IMR-90 (cell line): ENCODE measurements at regions not wholly inside any gene's neighbourhood (a gene's known extent, or its start where the extent isn't known, plus 50 kb on each side); places are given as distances from the start of the nearest gene placed in this dataset.

ENCODE experiments used
- ATAC-seq: fragments of 200-7000 bp; cut with Tn5 transposase; 2 replicates; pipeline ENCODE4 v1.9.1; 2020; ENCODE audit warnings: low read depth, mild to moderate bottlenecking, moderate library complexity
- BruUV-seq: library from RNA; stranded (reverse); fragments of 400-500 nt; replicated peaks from 2 replicates; lab custom pipeline; 2021; lab: Mats Ljungman, UMichigan
- CTCF ChIA-PET: fragments of 300-600 bp; formaldehyde crosslinking; extraction: SDS; loops from one replicate; lab custom pipeline; 2021; ENCODE audit warnings: antibody characterized with exemption; lab: Yijun Ruan, JAX
- POLR2A ChIA-PET: fragments of 300-600 bp; sonication (Branson Sonifier 250); formaldehyde crosslinking; loops from one replicate; lab custom pipeline; 2022; ENCODE audit warnings: antibody characterized with exemption; ENCODE audit not compliant: unreplicated experiment; lab: Charles Lee
- DNase-seq: peaks from one replicate; pipeline ENCODE4 v3.0.0; 2013
- H2AFZ ChIP-seq: replicated peaks from 2 replicates; pipeline ENCODE3; 2013; ENCODE audit warnings: low read length, mild to moderate bottlenecking; ENCODE audit not compliant: poor library complexity
- H2AK5ac ChIP-seq: 2 replicates; pipeline ENCODE4 v1.6.1; 2013; ENCODE audit warnings: low read depth, low read length, inconsistent platforms
- H2AK9ac ChIP-seq: replicated peaks from 2 replicates; pipeline ENCODE3; 2013; ENCODE audit warnings: mild to moderate bottlenecking, low read depth, low read length, moderate library complexity; ENCODE audit not compliant: poor library complexity
- H2BK120ac ChIP-seq: 2 replicates; pipeline ENCODE4 v1.6.1; 2013; ENCODE audit warnings: low read depth, low read length, inconsistent platforms
- H2BK15ac ChIP-seq: 3 replicates; pipeline ENCODE4 v1.6.1; 2013; ENCODE audit warnings: low read depth, low read length, inconsistent platforms
- H2BK20ac ChIP-seq: 2 replicates; pipeline ENCODE4 v1.6.1; 2013; ENCODE audit warnings: low read depth, mild to moderate bottlenecking, inconsistent platforms, low read length, moderate library complexity
- H2BK5ac ChIP-seq: 2 replicates; pipeline ENCODE4 v1.6.1; 2013; ENCODE audit warnings: mild to moderate bottlenecking, low read depth, low read length, inconsistent platforms; ENCODE audit not compliant: poor library complexity, severe bottlenecking
- H3K14ac ChIP-seq: replicated peaks from 2 replicates; pipeline ENCODE4 v1.6.1; 2013; ENCODE audit warnings: low read depth, low read length, inconsistent platforms
- H3K18ac ChIP-seq: 2 replicates; pipeline ENCODE4 v1.6.1; 2013; ENCODE audit warnings: low read depth, low read length, control low read depth
- H3K23ac ChIP-seq: 2 replicates; pipeline ENCODE4 v1.6.1; 2013; ENCODE audit warnings: low read depth, low read length, inconsistent platforms
- H3K27ac ChIP-seq: 2 replicates; pipeline ENCODE4 v1.5.1; 2013; ENCODE audit warnings: mild to moderate bottlenecking, control low read depth, low read length; ENCODE audit not compliant: insufficient read depth
- H3K27me3 ChIP-seq: 2 replicates; pipeline ENCODE4 v1.6.1; 2013; ENCODE audit warnings: low read length; ENCODE audit not compliant: control insufficient read depth, insufficient read depth
- H3K36me3 ChIP-seq: 2 replicates; pipeline ENCODE4 v1.6.1; 2013; ENCODE audit warnings: low read length, mixed read lengths; ENCODE audit not compliant: control insufficient read depth, insufficient read depth
- H3K4ac ChIP-seq: 2 replicates; pipeline ENCODE4 v1.6.1; 2013; ENCODE audit warnings: low read depth, low read length, inconsistent platforms
- H3K4me1 ChIP-seq: 2 replicates; pipeline ENCODE4 v1.6.1; 2013; ENCODE audit warnings: low read length, mixed read lengths; ENCODE audit not compliant: control insufficient read depth, insufficient read depth
- H3K4me2 ChIP-seq: 2 replicates; pipeline ENCODE4 v1.6.1; 2013; ENCODE audit warnings: low read depth, mild to moderate bottlenecking, control low read depth, low read length, moderate library complexity
- H3K4me3 ChIP-seq: 2 replicates; pipeline ENCODE4 v1.5.1; 2013; ENCODE audit warnings: low read depth, mild to moderate bottlenecking, control low read depth, low read length, moderate library complexity; ENCODE audit not compliant: insufficient read depth
- H3K56ac ChIP-seq: 2 replicates; pipeline ENCODE4 v1.6.1; 2013; ENCODE audit warnings: low read length, inconsistent platforms; ENCODE audit not compliant: insufficient read depth; ENCODE audit errors: extremely low read depth
- H3K79me1 ChIP-seq, 2 experiments: 2 replicates each; pipeline ENCODE4 v1.6.1; 2013; ENCODE audit warnings: low read length in 2 of 2, inconsistent platforms in 1 of 2, low read depth in 1 of 2
- H3K9ac ChIP-seq: 2 replicates; pipeline ENCODE4 v1.6.1; 2013; ENCODE audit warnings: low read depth, low read length, control low read depth
- H3K9me1 ChIP-seq: 2 replicates; pipeline ENCODE4 v1.6.1; 2013; ENCODE audit warnings: low read length, inconsistent platforms; ENCODE audit not compliant: insufficient read depth
- H3K9me3 ChIP-seq: 2 replicates; pipeline ENCODE4 v1.6.1; 2013; ENCODE audit warnings: low read length; ENCODE audit not compliant: control insufficient read depth, insufficient read depth
- H4K20me1 ChIP-seq: 2 replicates; pipeline ENCODE4 v1.6.1; 2013; ENCODE audit warnings: low read length, inconsistent platforms; ENCODE audit not compliant: insufficient read depth
- H4K5ac ChIP-seq: 2 replicates; pipeline ENCODE4 v1.6.1; 2013; ENCODE audit warnings: mild to moderate bottlenecking, low read depth, low read length, control low read depth
- H4K8ac ChIP-seq, 2 experiments: 2 replicates each; pipeline ENCODE4 v1.6.1; 2013; ENCODE audit warnings: low read depth in 2 of 2, low read length in 2 of 2, control low read depth in 1 of 2, inconsistent platforms in 1 of 2
- H4K91ac ChIP-seq: 2 replicates; pipeline ENCODE4 v1.6.1; 2013; ENCODE audit warnings: low read depth, low read length, inconsistent platforms; ENCODE audit not compliant: insufficient read depth
- BHLHE40 ChIP-seq: fragments of 150-350 bp; IDR thresholded peaks from 2 replicates; pipeline ENCODE4 v1.6.1; 2016; ENCODE audit warnings: mild to moderate bottlenecking, low read depth, low read length
- CEBPB ChIP-seq: IDR thresholded peaks from 2 replicates; pipeline ENCODE4 v1.6.1; 2012; ENCODE audit warnings: low read depth, low read length, improper control_type of control experiment
- CTCF ChIP-seq: conservative IDR thresholded peaks from 2 replicates; pipeline ENCODE4 v1.5.1; 2012; ENCODE audit warnings: mild to moderate bottlenecking, low read depth, low read length, improper control_type of control experiment
- ELK1 ChIP-seq: fragments of 150-350 bp; IDR thresholded peaks from 2 replicates; pipeline ENCODE4 v1.6.1; 2016; ENCODE audit warnings: low read depth, mild to moderate bottlenecking, low read length, moderate library complexity, borderline replicate concordance
- FOS ChIP-seq: fragments of 150-350 bp; IDR thresholded peaks from 2 replicates; pipeline ENCODE4 v1.6.1; 2016; ENCODE audit warnings: low read depth, low read length
- MAFK ChIP-seq: IDR thresholded peaks from 2 replicates; pipeline ENCODE4 v1.6.1; 2012; ENCODE audit warnings: low read depth, low read length, improper control_type of control experiment
- MAZ ChIP-seq: IDR thresholded peaks from 2 replicates; pipeline ENCODE4 v1.6.1; 2012; ENCODE audit warnings: low read depth, mild to moderate bottlenecking, low read length, improper control_type of control experiment, moderate library complexity, borderline replicate concordance
- NFE2L2 ChIP-seq: fragments of 150-350 bp; IDR thresholded peaks from 2 replicates; pipeline ENCODE4 v1.6.1; 2016; ENCODE audit warnings: low read depth, mild to moderate bottlenecking, low read length
- POLR2A ChIP-seq: IDR thresholded peaks from 2 replicates; pipeline ENCODE4 v1.6.1; 2012; ENCODE audit warnings: mild to moderate bottlenecking, low read depth, low read length
- RAD21 ChIP-seq: IDR thresholded peaks from 2 replicates; pipeline ENCODE4 v1.6.1; 2012; ENCODE audit warnings: low read length, improper control_type of control experiment
- RCOR1 ChIP-seq: IDR thresholded peaks from 2 replicates; pipeline ENCODE4 v1.6.1; 2012; ENCODE audit warnings: mild to moderate bottlenecking, low read length, improper control_type of control experiment; ENCODE audit not compliant: insufficient replicate concordance
- RFX5 ChIP-seq: IDR thresholded peaks from 2 replicates; pipeline ENCODE4 v1.8.0; 2012; ENCODE audit warnings: low read depth, mild to moderate bottlenecking, low read length, moderate library complexity
- SMC3 ChIP-seq: fragments of 150-350 bp; IDR thresholded peaks from 2 replicates; pipeline ENCODE4 v1.6.1; 2016; ENCODE audit warnings: low read depth, mild to moderate bottlenecking, antibody characterized with exemption, low read length, moderate library complexity
- WGBS, 2 experiments: methylation state at CpG; one replicate each; pipeline versions ENCODE4 v1.1.5 to v1.1.7; 2013; ENCODE audit warnings: missing lambda C conversion rate in 2 of 2; ENCODE audit not compliant: insufficient read length in 1 of 2; ENCODE audit errors: extremely low coverage in 2 of 2; 5-methylcytosine and 5-hydroxymethylcytosine counted together
- dilution Hi-C: fragments of 300-500 bp; cut with HindIII; formaldehyde crosslinking; loops from one replicate; pipeline ENCODE4 v1.14.3; 2018; ENCODE audit warnings: low sequenced_read_pairs; ENCODE audit not compliant: unreplicated experiment
- in situ Hi-C: fragments of 300-500 bp; cut with MboI; formaldehyde crosslinking; loops from 3 replicates; pipeline ENCODE4 v1.14.3; 2019; ENCODE audit warnings: low sequenced_read_pairs, inconsistent platforms, mixed read lengths
- intact Hi-C: fragments of 100-400 bp; cut with micrococcal nuclease; formaldehyde crosslinking; loops from 2 replicates; pipeline ENCODE4 v1.10.0; 2022

- Histone ChIP-seq H2BK5ac (no peak overlapping the region), H2AFZ (no peak overlapping the region), H3K79me1 (no peaks in the 10 kb centered on the region), H4K91ac (no peak overlapping the region), H3K14ac (no peak overlapping the region), H3K18ac (no peak overlapping the region), H4K8ac (no peak overlapping the region), H3K9me3 (peaks cover 5% of the 10 kb centered on the region), H2AK9ac (no peak overlapping the region), H3K4me2 (no peak overlapping the region), H3K4me1 (no peaks in the 10 kb centered on the region), H2BK120ac (no peak overlapping the region), H2BK15ac (no peak overlapping the region), H3K4ac (no peak overlapping the region), H3K27me3 (no peaks in the 10 kb centered on the region), H3K23ac (no peak overlapping the region), H3K4me3 (no peak overlapping the region), H3K56ac (no peak overlapping the region; the same call in 1 of the 2 replicates), H3K9ac (no peak overlapping the region), H4K20me1 (no peaks in the 10 kb centered on the region), H2AK5ac (no peak overlapping the region), H3K27ac (no peak overlapping the region), H3K9me1 (no peaks in the 10 kb centered on the region), H4K5ac (no peak overlapping the region), H3K36me3 (no peaks in the 10 kb centered on the region), H2BK20ac (no peak overlapping the region)
- ATAC-seq: no peak
- CTCF ChIA-PET: no interaction called here
- no TSS peak for BruUV-seq
- POLR2A ChIA-PET: no interaction called here
- no peak for TF ChIP-seq RAD21
- no peak for TF ChIP-seq MAZ
- no peak for TF ChIP-seq NFE2L2
- TF ChIP-seq ELK1: no peak
- TF ChIP-seq CTCF: no peak
- TF ChIP-seq POLR2A: no peak
- no peak for TF ChIP-seq SMC3
- no peak for TF ChIP-seq CEBPB
- no peak for TF ChIP-seq BHLHE40
- no peak for TF ChIP-seq RFX5
- no peak for TF ChIP-seq FOS
- TF ChIP-seq MAFK: no peak
- no peak for TF ChIP-seq RCOR1
- 57% methylated on average over 1 of the region's 6 CpGs; no CpG with 5 or more reads in 1 of the 2 experiments for WGBS, 2 experiments
- dilution Hi-C loops: no loop called here
- no peak for DNase-seq
- intact Hi-C loops: no loop called here
- in situ Hi-C loops: no loop called here
Observed at GRCh38 chr5:174187481-174187880, 142.0 kb downstream of the NSG2 start.
